ENCODE measurements at regions not wholly inside any gene's neighbourhood (a gene's known extent, or its start where the extent isn't known, plus 50 kb on each side); places are given as distances from the start of the nearest gene placed in this dataset.

GRCh38 chr4:54861201-54861600 lies 203.4 kb downstream of the KIT start:
- CTCF ChIA-PET, result no interaction called here
- H3K4me1 Mint-ChIP-seq, result no peaks in the 10 kb centered on the region
- Histone ChIP-seq H3K9ac (ENCODE audit: low read length) (no peak overlapping the region), H3K4me1 (ENCODE audit: control insufficient read depth in 2 of 2, insufficient read depth in 2 of 2, low read length in 2 of 2) (no peaks in the 10 kb centered on the region), H3K4me3 (ENCODE audit: control extremely low read depth in 1 of 5, extremely low read depth in 1 of 5, insufficient read depth in 1 of 5, low read depth in 2 of 5, low read length in 4 of 5) (no peak overlapping the region), H3K27ac (ENCODE audit: low read length in 2 of 2) (no peak overlapping the region), H3K4me2 (replicated peaks; ENCODE audit: low read depth, low read length, poor library complexity, severe bottlenecking) (no peak overlapping the region), H3K79me2 (ENCODE audit: control insufficient read depth, insufficient read depth, low read length) (no peaks in the 10 kb centered on the region), H4K20me1 (ENCODE audit: control insufficient read depth, insufficient read depth, low read length, poor library complexity, severe bottlenecking) (no peaks in the 10 kb centered on the region), H3K9me3 (ENCODE audit: control extremely low read depth in 1 of 3, control insufficient read depth in 2 of 3, insufficient read depth in 1 of 3, low read length in 2 of 3) (no peaks in the 10 kb centered on the region), H2AFZ (ENCODE audit: insufficient read depth, low read depth, low read length, poor library complexity, severe bottlenecking) (no peak overlapping the region), H3K36me3 (replicated peaks in 1 of 2; ENCODE audit: control extremely low read depth in 1 of 2, control insufficient read depth in 1 of 2, extremely low read depth in 1 of 2, insufficient read depth in 2 of 2, low read length in 1 of 2) (no peaks in the 10 kb centered on the region), H3K27me3 (replicated peaks in 1 of 4; ENCODE audit: control extremely low read depth in 1 of 4, control insufficient read depth in 3 of 4, insufficient read depth in 4 of 4, low read length in 3 of 4) (no peaks in the 10 kb centered on the region)
- DNase-seq, result no peak
- TF ChIP-seq, protein P1, sequence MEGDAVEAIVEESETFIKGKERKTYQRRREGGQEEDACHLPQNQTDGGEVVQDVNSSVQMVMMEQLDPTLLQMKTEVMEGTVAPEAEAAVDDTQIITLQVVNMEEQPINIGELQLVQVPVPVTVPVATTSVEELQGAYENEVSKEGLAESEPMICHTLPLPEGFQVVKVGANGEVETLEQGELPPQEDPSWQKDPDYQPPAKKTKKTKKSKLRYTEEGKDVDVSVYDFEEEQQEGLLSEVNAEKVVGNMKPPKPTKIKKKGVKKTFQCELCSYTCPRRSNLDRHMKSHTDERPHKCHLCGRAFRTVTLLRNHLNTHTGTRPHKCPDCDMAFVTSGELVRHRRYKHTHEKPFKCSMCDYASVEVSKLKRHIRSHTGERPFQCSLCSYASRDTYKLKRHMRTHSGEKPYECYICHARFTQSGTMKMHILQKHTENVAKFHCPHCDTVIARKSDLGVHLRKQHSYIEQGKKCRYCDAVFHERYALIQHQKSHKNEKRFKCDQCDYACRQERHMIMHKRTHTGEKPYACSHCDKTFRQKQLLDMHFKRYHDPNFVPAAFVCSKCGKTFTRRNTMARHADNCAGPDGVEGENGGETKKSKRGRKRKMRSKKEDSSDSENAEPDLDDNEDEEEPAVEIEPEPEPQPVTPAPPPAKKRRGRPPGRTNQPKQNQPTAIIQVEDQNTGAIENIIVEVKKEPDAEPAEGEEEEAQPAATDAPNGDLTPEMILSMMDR (IDR thresholded peaks at IDR 0.05), result no peak
- no peak for TF ChIP-seq EZH2 (IDR thresholded peaks at IDR 0.05; ENCODE audit: borderline replicate concordance, insufficient read depth, low read depth, low read length, poor library complexity, severe bottlenecking)
- no peak overlapping the region for H3K4me3 Mint-ChIP-seq
- no peaks in the 10 kb centered on the region for H3K9me3 Mint-ChIP-seq (ENCODE audit: insufficient read depth)
- 65% methylated on average over 2 of the region's 2 CpGs for WGBS (ENCODE audit: insufficient coverage)
- no peak for ATAC-seq (ENCODE audit: low read depth)
- H3K27me3 Mint-ChIP-seq, result peaks cover 12% of the 10 kb centered on the region
- intact Hi-C loops (cut with micrococcal nuclease), result no loop called here
- POLR2A ChIA-PET, result no interaction called here
- no peak overlapping the region for H3K27ac Mint-ChIP-seq

- H4K20me1 ChIP-seq (ENCODE audit: control insufficient read depth, insufficient read depth, low read length, poor library complexity, severe bottlenecking), result no peaks in the 10 kb centered on the region
- Mint-ChIP-seq H3K4me1 (no peaks in the 10 kb centered on the region), H3K4me3 (no peak overlapping the region), H3K27ac (no peak overlapping the region), H3K9me3 (ENCODE audit: insufficient read depth) (peaks cover 2% of the 10 kb centered on the region), H3K27me3 (peaks cover 13% of the 10 kb centered on the region)
- POLR2A ChIA-PET, result no interaction called here
- H3K79me2 ChIP-seq (ENCODE audit: control insufficient read depth, insufficient read depth, low read length), result no peaks in the 10 kb centered on the region
- no peak for DNase-seq
- H3K9me3 ChIP-seq (ENCODE audit: control extremely low read depth in 1 of 3, control insufficient read depth in 2 of 3, insufficient read depth in 1 of 3, low read length in 2 of 3), result no peaks in the 10 kb centered on the region
- no peaks in the 10 kb centered on the region for H3K36me3 ChIP-seq (replicated peaks in 1 of 2; ENCODE audit: control extremely low read depth in 1 of 2, control insufficient read depth in 1 of 2, extremely low read depth in 1 of 2, insufficient read depth in 2 of 2, low read length in 1 of 2)
- H3K4me3 ChIP-seq (ENCODE audit: control extremely low read depth in 1 of 5, extremely low read depth in 1 of 5, insufficient read depth in 1 of 5, low read depth in 2 of 5, low read length in 4 of 5), result no peak overlapping the region
- TF ChIP-seq, protein P1 (IDR thresholded peaks at IDR 0.05), result no peak
- TF ChIP-seq EZH2 (IDR thresholded peaks at IDR 0.05; ENCODE audit: borderline replicate concordance, insufficient read depth, low read depth, low read length, poor library complexity, severe bottlenecking), result no peak
- no peak overlapping the region for H3K27ac ChIP-seq (ENCODE audit: low read length in 2 of 2)
- H3K27me3 ChIP-seq (replicated peaks in 1 of 4; ENCODE audit: control extremely low read depth in 1 of 4, control insufficient read depth in 3 of 4, insufficient read depth in 4 of 4, low read length in 3 of 4), result no peaks in the 10 kb centered on the region
- no peak overlapping the region for H2AFZ ChIP-seq (ENCODE audit: insufficient read depth, low read depth, low read length, poor library complexity, severe bottlenecking)
- WGBS (ENCODE audit: insufficient coverage), result 98% methylated on average over 6 of the region's 9 CpGs
- no peak overlapping the region for H3K9ac ChIP-seq (ENCODE audit: low read length)
- no peak for ATAC-seq (ENCODE audit: low read depth)
- intact Hi-C loops (cut with micrococcal nuclease), result no loop called here
- CTCF ChIA-PET, result no interaction called here
- no peak overlapping the region for H3K4me2 ChIP-seq (replicated peaks; ENCODE audit: low read depth, low read length, poor library complexity, severe bottlenecking)
- H3K4me1 ChIP-seq (ENCODE audit: control insufficient read depth in 2 of 2, insufficient read depth in 2 of 2, low read length in 2 of 2), result no peaks in the 10 kb centered on the region
Measured at GRCh38 chr4:54855191-54855854, 197.6 kb downstream of the KIT start.

Measured in B cell (primary cell).